ENCODE measurements at regions not wholly inside any gene's neighbourhood (a gene's known extent, or its start where the extent isn't known, plus 50 kb on each side); places are given as distances from the start of the nearest gene placed in this dataset.

DNA sequence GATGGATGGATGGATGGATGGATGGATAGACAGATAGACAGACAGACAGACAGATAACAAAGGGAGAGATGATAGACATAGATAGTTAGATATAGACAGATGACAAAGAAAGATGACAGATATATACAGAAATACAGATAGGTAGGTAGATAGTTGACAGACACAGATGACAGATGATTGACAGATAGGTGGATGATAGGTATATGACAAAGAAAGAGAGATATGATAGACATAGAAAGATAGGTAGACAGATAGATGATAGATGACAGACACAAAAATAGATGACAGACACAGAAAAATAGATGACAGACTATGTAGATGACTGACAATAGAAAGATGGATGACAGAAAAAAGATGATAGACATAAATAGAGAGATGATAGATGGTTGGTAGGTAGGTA, 200.0 kb upstream of the TAS2R1 start:
- H2AFZ ChIP-seq (replicated peaks) = no peak overlapping the region
- TF ChIP-seq, protein P1, sequence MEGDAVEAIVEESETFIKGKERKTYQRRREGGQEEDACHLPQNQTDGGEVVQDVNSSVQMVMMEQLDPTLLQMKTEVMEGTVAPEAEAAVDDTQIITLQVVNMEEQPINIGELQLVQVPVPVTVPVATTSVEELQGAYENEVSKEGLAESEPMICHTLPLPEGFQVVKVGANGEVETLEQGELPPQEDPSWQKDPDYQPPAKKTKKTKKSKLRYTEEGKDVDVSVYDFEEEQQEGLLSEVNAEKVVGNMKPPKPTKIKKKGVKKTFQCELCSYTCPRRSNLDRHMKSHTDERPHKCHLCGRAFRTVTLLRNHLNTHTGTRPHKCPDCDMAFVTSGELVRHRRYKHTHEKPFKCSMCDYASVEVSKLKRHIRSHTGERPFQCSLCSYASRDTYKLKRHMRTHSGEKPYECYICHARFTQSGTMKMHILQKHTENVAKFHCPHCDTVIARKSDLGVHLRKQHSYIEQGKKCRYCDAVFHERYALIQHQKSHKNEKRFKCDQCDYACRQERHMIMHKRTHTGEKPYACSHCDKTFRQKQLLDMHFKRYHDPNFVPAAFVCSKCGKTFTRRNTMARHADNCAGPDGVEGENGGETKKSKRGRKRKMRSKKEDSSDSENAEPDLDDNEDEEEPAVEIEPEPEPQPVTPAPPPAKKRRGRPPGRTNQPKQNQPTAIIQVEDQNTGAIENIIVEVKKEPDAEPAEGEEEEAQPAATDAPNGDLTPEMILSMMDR (IDR thresholded peaks at IDR 0.05) = no peak
- no peak for TF ChIP-seq EZH2 (IDR thresholded peaks at IDR 0.05)
- no peak for TF ChIP-seq EZH2phosphoT487 (IDR thresholded peaks at IDR 0.05)
- H3K36me3 ChIP-seq = no peaks in the 10 kb centered on the region
- peaks cover 25% of the 10 kb centered on the region for H3K4me1 ChIP-seq
- Mint-ChIP-seq H3K4me3 (no peak overlapping the region), H3K9me3 (no peaks in the 10 kb centered on the region), H3K4me1 (peaks cover 25% of the 10 kb centered on the region), H3K27me3 (ENCODE audit: insufficient read depth, low read depth) (peaks cover 5% of the 10 kb centered on the region), H3K36me3 (no peaks in the 10 kb centered on the region), H3K27ac (no peak overlapping the region)
- H3K27ac ChIP-seq = no peak overlapping the region
- no peaks in the 10 kb centered on the region for H3K79me2 ChIP-seq (ENCODE audit: low read depth)
- H3K9me3 ChIP-seq (ENCODE audit: low read depth) = no peaks in the 10 kb centered on the region
- no peak overlapping the region for H3K4me3 ChIP-seq
- H3F3A ChIP-seq (ENCODE audit: low read depth) = peaks cover 10% of the 10 kb centered on the region
- no peaks in the 10 kb centered on the region for H4K20me1 ChIP-seq (ENCODE audit: low read depth)
- no peaks in the 10 kb centered on the region for H3K27me3 ChIP-seq
- H3K4me2 ChIP-seq = no peak overlapping the region
- no peak overlapping the region for H3K9ac ChIP-seq
- DNase-seq (ENCODE audit: low spot score) = no peak

- Mint-ChIP-seq H3K36me3 (no peaks in the 10 kb centered on the region), H3K27me3 (ENCODE audit: insufficient read depth, low read depth) (peaks cover 4% of the 10 kb centered on the region), H3K4me3 (no peak overlapping the region), H3K27ac (no peak overlapping the region), H3K9me3 (no peaks in the 10 kb centered on the region), H3K4me1 (peaks cover 19% of the 10 kb centered on the region)
- H2AFZ ChIP-seq (replicated peaks) = no peak overlapping the region
- H3K36me3 ChIP-seq = no peaks in the 10 kb centered on the region
- H3K27ac ChIP-seq = no peak overlapping the region
- DNase-seq (ENCODE audit: low spot score) = no peak
- H3K4me2 ChIP-seq = no peak overlapping the region
- no peak overlapping the region for H3K9ac ChIP-seq
- H3K9me3 ChIP-seq (ENCODE audit: low read depth) = no peaks in the 10 kb centered on the region
- no peaks in the 10 kb centered on the region for H4K20me1 ChIP-seq (ENCODE audit: low read depth)
- H3K27me3 ChIP-seq = no peaks in the 10 kb centered on the region
- H3K79me2 ChIP-seq (ENCODE audit: low read depth) = no peaks in the 10 kb centered on the region
- TF ChIP-seq EZH2 (IDR thresholded peaks at IDR 0.05) = no peak
- TF ChIP-seq, protein P1 (IDR thresholded peaks at IDR 0.05) = no peak
- TF ChIP-seq EZH2phosphoT487 (IDR thresholded peaks at IDR 0.05) = no peak
- peaks cover 5% of the 10 kb centered on the region for H3F3A ChIP-seq (ENCODE audit: low read depth)
- H3K4me1 ChIP-seq = peaks cover 20% of the 10 kb centered on the region
- H3K4me3 ChIP-seq = no peak overlapping the region
Measured at GRCh38 chr5:9829621-9830020, 199.5 kb upstream of the TAS2R1 start.

GRCh38 chr5:9820691-9821449, 190.7 kb upstream of the TAS2R1 start:
- Histone ChIP-seq H3K27ac (no peak overlapping the region), H3K4me1 (no peaks in the 10 kb centered on the region), H3K9me3 (ENCODE audit: low read depth) (no peaks in the 10 kb centered on the region), H3K27me3 (no peaks in the 10 kb centered on the region), H3K36me3 (no peaks in the 10 kb centered on the region), H3K4me3 (no peak overlapping the region), H2AFZ (replicated peaks) (peak overlapping the region; percentile 71), H3K4me2 (no peak overlapping the region), H3K9ac (no peak overlapping the region), H3F3A (ENCODE audit: low read depth) (no peaks in the 10 kb centered on the region), H4K20me1 (ENCODE audit: low read depth) (no peaks in the 10 kb centered on the region), H3K79me2 (ENCODE audit: low read depth) (no peaks in the 10 kb centered on the region)
- DNase-seq (ENCODE audit: low spot score) = no peak
- Mint-ChIP-seq H3K4me3 (no peak overlapping the region), H3K36me3 (no peaks in the 10 kb centered on the region), H3K4me1 (peaks cover 8% of the 10 kb centered on the region), H3K9me3 (no peaks in the 10 kb centered on the region), H3K27me3 (ENCODE audit: insufficient read depth, low read depth) (peaks cover 7% of the 10 kb centered on the region), H3K27ac (no peak overlapping the region)
- TF ChIP-seq EZH2 (IDR thresholded peaks at IDR 0.05) = no peak
- TF ChIP-seq, protein P1 (IDR thresholded peaks at IDR 0.05) = no peak
- no peak for TF ChIP-seq EZH2phosphoT487 (IDR thresholded peaks at IDR 0.05)

Measured in neural progenitor cell (in vitro differentiated cells).